IMR-90 (cell line): ENCODE measurements at regions not wholly inside any gene's neighbourhood (a gene's known extent, or its start where the extent isn't known, plus 50 kb on each side); places are given as distances from the start of the nearest gene placed in this dataset.

ENCODE experiments used
- ATAC-seq: fragments of 200-7000 bp; cut with Tn5 transposase; 2 replicates; pipeline ENCODE4 v1.9.1; 2020; ENCODE audit warnings: low read depth, mild to moderate bottlenecking, moderate library complexity
- BruUV-seq: library from RNA; stranded (reverse); fragments of 400-500 nt; replicated peaks from 2 replicates; lab custom pipeline; 2021; lab: Mats Ljungman, UMichigan
- CTCF ChIA-PET: fragments of 300-600 bp; formaldehyde crosslinking; extraction: SDS; loops from one replicate; lab custom pipeline; 2021; ENCODE audit warnings: antibody characterized with exemption; lab: Yijun Ruan, JAX
- POLR2A ChIA-PET: fragments of 300-600 bp; sonication (Branson Sonifier 250); formaldehyde crosslinking; loops from one replicate; lab custom pipeline; 2022; ENCODE audit warnings: antibody characterized with exemption; ENCODE audit not compliant: unreplicated experiment; lab: Charles Lee
- DNase-seq: peaks from one replicate; pipeline ENCODE4 v3.0.0; 2013
- H2AFZ ChIP-seq: replicated peaks from 2 replicates; pipeline ENCODE3; 2013; ENCODE audit warnings: low read length, mild to moderate bottlenecking; ENCODE audit not compliant: poor library complexity
- H2AK5ac ChIP-seq: 2 replicates; pipeline ENCODE4 v1.6.1; 2013; ENCODE audit warnings: low read depth, low read length, inconsistent platforms
- H2AK9ac ChIP-seq: replicated peaks from 2 replicates; pipeline ENCODE3; 2013; ENCODE audit warnings: mild to moderate bottlenecking, low read depth, low read length, moderate library complexity; ENCODE audit not compliant: poor library complexity
- H2BK120ac ChIP-seq: 2 replicates; pipeline ENCODE4 v1.6.1; 2013; ENCODE audit warnings: low read depth, low read length, inconsistent platforms
- H2BK15ac ChIP-seq: 3 replicates; pipeline ENCODE4 v1.6.1; 2013; ENCODE audit warnings: low read depth, low read length, inconsistent platforms
- H2BK20ac ChIP-seq: 2 replicates; pipeline ENCODE4 v1.6.1; 2013; ENCODE audit warnings: low read depth, mild to moderate bottlenecking, inconsistent platforms, low read length, moderate library complexity
- H2BK5ac ChIP-seq: 2 replicates; pipeline ENCODE4 v1.6.1; 2013; ENCODE audit warnings: mild to moderate bottlenecking, low read depth, low read length, inconsistent platforms; ENCODE audit not compliant: poor library complexity, severe bottlenecking
- H3K14ac ChIP-seq: replicated peaks from 2 replicates; pipeline ENCODE4 v1.6.1; 2013; ENCODE audit warnings: low read depth, low read length, inconsistent platforms
- H3K18ac ChIP-seq: 2 replicates; pipeline ENCODE4 v1.6.1; 2013; ENCODE audit warnings: low read depth, low read length, control low read depth
- H3K23ac ChIP-seq: 2 replicates; pipeline ENCODE4 v1.6.1; 2013; ENCODE audit warnings: low read depth, low read length, inconsistent platforms
- H3K27ac ChIP-seq: 2 replicates; pipeline ENCODE4 v1.5.1; 2013; ENCODE audit warnings: mild to moderate bottlenecking, control low read depth, low read length; ENCODE audit not compliant: insufficient read depth
- H3K27me3 ChIP-seq: 2 replicates; pipeline ENCODE4 v1.6.1; 2013; ENCODE audit warnings: low read length; ENCODE audit not compliant: control insufficient read depth, insufficient read depth
- H3K36me3 ChIP-seq: 2 replicates; pipeline ENCODE4 v1.6.1; 2013; ENCODE audit warnings: low read length, mixed read lengths; ENCODE audit not compliant: control insufficient read depth, insufficient read depth
- H3K4ac ChIP-seq: 2 replicates; pipeline ENCODE4 v1.6.1; 2013; ENCODE audit warnings: low read depth, low read length, inconsistent platforms
- H3K4me1 ChIP-seq: 2 replicates; pipeline ENCODE4 v1.6.1; 2013; ENCODE audit warnings: low read length, mixed read lengths; ENCODE audit not compliant: control insufficient read depth, insufficient read depth
- H3K4me2 ChIP-seq: 2 replicates; pipeline ENCODE4 v1.6.1; 2013; ENCODE audit warnings: low read depth, mild to moderate bottlenecking, control low read depth, low read length, moderate library complexity
- H3K4me3 ChIP-seq: 2 replicates; pipeline ENCODE4 v1.5.1; 2013; ENCODE audit warnings: low read depth, mild to moderate bottlenecking, control low read depth, low read length, moderate library complexity; ENCODE audit not compliant: insufficient read depth
- H3K56ac ChIP-seq: 2 replicates; pipeline ENCODE4 v1.6.1; 2013; ENCODE audit warnings: low read length, inconsistent platforms; ENCODE audit not compliant: insufficient read depth; ENCODE audit errors: extremely low read depth
- H3K79me1 ChIP-seq, 2 experiments: 2 replicates each; pipeline ENCODE4 v1.6.1; 2013; ENCODE audit warnings: low read length in 2 of 2, inconsistent platforms in 1 of 2, low read depth in 1 of 2
- H3K9ac ChIP-seq: 2 replicates; pipeline ENCODE4 v1.6.1; 2013; ENCODE audit warnings: low read depth, low read length, control low read depth
- H3K9me1 ChIP-seq: 2 replicates; pipeline ENCODE4 v1.6.1; 2013; ENCODE audit warnings: low read length, inconsistent platforms; ENCODE audit not compliant: insufficient read depth
- H3K9me3 ChIP-seq: 2 replicates; pipeline ENCODE4 v1.6.1; 2013; ENCODE audit warnings: low read length; ENCODE audit not compliant: control insufficient read depth, insufficient read depth
- H4K20me1 ChIP-seq: 2 replicates; pipeline ENCODE4 v1.6.1; 2013; ENCODE audit warnings: low read length, inconsistent platforms; ENCODE audit not compliant: insufficient read depth
- H4K5ac ChIP-seq: 2 replicates; pipeline ENCODE4 v1.6.1; 2013; ENCODE audit warnings: mild to moderate bottlenecking, low read depth, low read length, control low read depth
- H4K8ac ChIP-seq, 2 experiments: 2 replicates each; pipeline ENCODE4 v1.6.1; 2013; ENCODE audit warnings: low read depth in 2 of 2, low read length in 2 of 2, control low read depth in 1 of 2, inconsistent platforms in 1 of 2
- H4K91ac ChIP-seq: 2 replicates; pipeline ENCODE4 v1.6.1; 2013; ENCODE audit warnings: low read depth, low read length, inconsistent platforms; ENCODE audit not compliant: insufficient read depth
- CHD1 ChIP-seq: IDR thresholded peaks from 2 replicates; pipeline ENCODE4 v1.6.1; 2012; ENCODE audit warnings: low read depth, low read length, improper control_type of control experiment
- NFE2L2 ChIP-seq: fragments of 150-350 bp; IDR thresholded peaks from 2 replicates; pipeline ENCODE4 v1.6.1; 2016; ENCODE audit warnings: low read depth, mild to moderate bottlenecking, low read length
- POLR2A ChIP-seq: IDR thresholded peaks from 2 replicates; pipeline ENCODE4 v1.6.1; 2012; ENCODE audit warnings: mild to moderate bottlenecking, low read depth, low read length
- RFX5 ChIP-seq: IDR thresholded peaks from 2 replicates; pipeline ENCODE4 v1.8.0; 2012; ENCODE audit warnings: low read depth, mild to moderate bottlenecking, low read length, moderate library complexity
- WGBS, 2 experiments: methylation state at CpG; one replicate each; pipeline versions ENCODE4 v1.1.5 to v1.1.7; 2013; ENCODE audit warnings: missing lambda C conversion rate in 2 of 2; ENCODE audit not compliant: insufficient read length in 1 of 2; ENCODE audit errors: extremely low coverage in 2 of 2; 5-methylcytosine and 5-hydroxymethylcytosine counted together
- dilution Hi-C: fragments of 300-500 bp; cut with HindIII; formaldehyde crosslinking; loops from one replicate; pipeline ENCODE4 v1.14.3; 2018; ENCODE audit warnings: low sequenced_read_pairs; ENCODE audit not compliant: unreplicated experiment
- in situ Hi-C: fragments of 300-500 bp; cut with MboI; formaldehyde crosslinking; loops from 3 replicates; pipeline ENCODE4 v1.14.3; 2019; ENCODE audit warnings: low sequenced_read_pairs, inconsistent platforms, mixed read lengths
- intact Hi-C: fragments of 100-400 bp; cut with micrococcal nuclease; formaldehyde crosslinking; loops from 2 replicates; pipeline ENCODE4 v1.10.0; 2022
- TF ChIP-seq, protein P1 (sequence below): conservative IDR thresholded peaks from 2 replicates; pipeline ENCODE4 v1.5.1; 2012; ENCODE audit warnings: mild to moderate bottlenecking, low read depth, low read length, improper control_type of control experiment
- TF ChIP-seq, protein P2 (sequence below): fragments of 150-350 bp; IDR thresholded peaks from 2 replicates; pipeline ENCODE4 v1.6.1; 2017; ENCODE audit warnings: mild to moderate bottlenecking, antibody characterized with exemption, low read length, low read depth

DNA sequence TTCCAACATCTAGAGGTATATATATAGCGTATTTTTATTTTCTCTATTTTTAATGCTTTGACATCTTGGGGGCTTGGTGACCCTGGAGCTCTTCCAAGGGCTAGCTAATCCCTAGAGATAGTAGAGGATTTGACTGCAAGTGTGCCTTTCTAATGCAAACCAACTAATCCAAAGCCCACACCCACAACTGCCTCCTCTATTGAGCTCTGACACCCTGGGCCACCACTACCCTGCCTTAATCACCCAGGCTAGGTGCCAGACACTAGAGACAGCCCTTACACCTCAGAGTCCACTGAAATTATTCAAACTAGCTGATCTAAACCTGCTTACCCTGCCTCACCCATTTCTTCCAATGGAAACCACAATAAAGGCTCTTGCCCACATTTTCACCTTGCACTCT lies 69.6 kb upstream of the ATXN3L start:
- H4K91ac ChIP-seq = no peak overlapping the region
- no peak overlapping the region for H3K14ac ChIP-seq
- H3K9ac ChIP-seq = no peak overlapping the region
- H2AK5ac ChIP-seq = no peak overlapping the region
- no peak overlapping the region for H3K4ac ChIP-seq
- H3K9me1 ChIP-seq = no peaks in the 10 kb centered on the region
- no peak overlapping the region for H3K4me2 ChIP-seq
- no peak overlapping the region for H3K23ac ChIP-seq
- H2AK9ac ChIP-seq = no peak overlapping the region
- H3K27ac ChIP-seq = no peak overlapping the region
- BruUV-seq = no TSS peak
- CTCF ChIA-PET = no interaction called here
- no peak overlapping the region; the same call in 1 of the 2 replicates for H3K18ac ChIP-seq
- no peak overlapping the region for H2BK120ac ChIP-seq
- H4K20me1 ChIP-seq = no peaks in the 10 kb centered on the region
- H3K4me1 ChIP-seq = peaks cover 4% of the 10 kb centered on the region
- no peak overlapping the region for H2BK15ac ChIP-seq
- no peaks in the 10 kb centered on the region for H3K79me1 ChIP-seq
- no peaks in the 10 kb centered on the region for H3K9me3 ChIP-seq
- no peak for DNase-seq
- intact Hi-C loops = no loop called here
- no peaks in the 10 kb centered on the region for H3K36me3 ChIP-seq
- POLR2A ChIA-PET = no interaction called here
- H4K8ac ChIP-seq = no peak overlapping the region
- no peak for ATAC-seq
- H2BK5ac ChIP-seq = no peak overlapping the region
- H2BK20ac ChIP-seq = no peak overlapping the region
- H3K4me3 ChIP-seq = no peak overlapping the region
- dilution Hi-C loops = no loop called here
- no peak overlapping the region for H3K56ac ChIP-seq
- WGBS, 2 experiments = no CpG with 5 or more reads among the region's 1 CpG
- no peak overlapping the region for H2AFZ ChIP-seq
- TF ChIP-seq NFE2L2 (no peak), POLR2A (no peak), RFX5 (no peak), CHD1 (no peak)
- TF ChIP-seq, protein P1, sequence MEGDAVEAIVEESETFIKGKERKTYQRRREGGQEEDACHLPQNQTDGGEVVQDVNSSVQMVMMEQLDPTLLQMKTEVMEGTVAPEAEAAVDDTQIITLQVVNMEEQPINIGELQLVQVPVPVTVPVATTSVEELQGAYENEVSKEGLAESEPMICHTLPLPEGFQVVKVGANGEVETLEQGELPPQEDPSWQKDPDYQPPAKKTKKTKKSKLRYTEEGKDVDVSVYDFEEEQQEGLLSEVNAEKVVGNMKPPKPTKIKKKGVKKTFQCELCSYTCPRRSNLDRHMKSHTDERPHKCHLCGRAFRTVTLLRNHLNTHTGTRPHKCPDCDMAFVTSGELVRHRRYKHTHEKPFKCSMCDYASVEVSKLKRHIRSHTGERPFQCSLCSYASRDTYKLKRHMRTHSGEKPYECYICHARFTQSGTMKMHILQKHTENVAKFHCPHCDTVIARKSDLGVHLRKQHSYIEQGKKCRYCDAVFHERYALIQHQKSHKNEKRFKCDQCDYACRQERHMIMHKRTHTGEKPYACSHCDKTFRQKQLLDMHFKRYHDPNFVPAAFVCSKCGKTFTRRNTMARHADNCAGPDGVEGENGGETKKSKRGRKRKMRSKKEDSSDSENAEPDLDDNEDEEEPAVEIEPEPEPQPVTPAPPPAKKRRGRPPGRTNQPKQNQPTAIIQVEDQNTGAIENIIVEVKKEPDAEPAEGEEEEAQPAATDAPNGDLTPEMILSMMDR = no peak
- TF ChIP-seq, protein P2, sequence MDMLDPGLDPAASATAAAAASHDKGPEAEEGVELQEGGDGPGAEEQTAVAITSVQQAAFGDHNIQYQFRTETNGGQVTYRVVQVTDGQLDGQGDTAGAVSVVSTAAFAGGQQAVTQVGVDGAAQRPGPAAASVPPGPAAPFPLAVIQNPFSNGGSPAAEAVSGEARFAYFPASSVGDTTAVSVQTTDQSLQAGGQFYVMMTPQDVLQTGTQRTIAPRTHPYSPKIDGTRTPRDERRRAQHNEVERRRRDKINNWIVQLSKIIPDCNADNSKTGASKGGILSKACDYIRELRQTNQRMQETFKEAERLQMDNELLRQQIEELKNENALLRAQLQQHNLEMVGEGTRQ = no peak
- H4K5ac ChIP-seq = no peak overlapping the region
- in situ Hi-C loops = no loop called here
- no peaks in the 10 kb centered on the region; the same call in 1 of the 2 replicates for H3K27me3 ChIP-seq
